GM19452 (cell line): ENCODE measurements at regions not wholly inside any gene's neighbourhood (a gene's known extent, or its start where the extent isn't known, plus 50 kb on each side); places are given as distances from the start of the nearest gene placed in this dataset.

ENCODE experiments used
- ATAC-seq: cut with Tn5 transposase; IDR thresholded peaks from one replicate; pipeline ENCODE4 v1.9.1; 2021; ENCODE audit not compliant: unreplicated experiment

DNA sequence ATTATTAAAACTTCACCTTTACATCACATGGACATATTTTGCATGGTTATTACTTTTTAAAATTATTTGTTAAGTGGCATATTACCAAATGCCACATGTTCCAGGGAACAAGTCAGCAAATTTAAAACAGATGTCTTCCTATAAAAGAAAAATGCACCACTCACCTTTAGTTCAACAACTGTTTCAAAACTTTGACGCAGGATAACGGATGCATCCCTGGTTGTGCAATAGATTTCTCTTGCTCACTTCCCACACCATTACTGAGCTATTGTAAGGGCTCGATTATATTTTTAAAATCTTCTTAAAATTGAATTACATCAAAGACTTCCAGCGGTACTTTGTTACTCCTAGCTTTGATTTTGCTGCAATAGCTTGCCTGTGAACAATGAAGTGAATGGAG, 93.0 kb upstream of the ARHGAP24 start:
- ATAC-seq: no peak

- ATAC-seq: no peak
Measured at GRCh38 chr4:85391071-85391470, 83.9 kb upstream of the ARHGAP24 start.

GRCh38 chr4:85391589-85392410, 83.2 kb upstream of the ARHGAP24 start:
- ATAC-seq: peak; percentile 86

DNA sequence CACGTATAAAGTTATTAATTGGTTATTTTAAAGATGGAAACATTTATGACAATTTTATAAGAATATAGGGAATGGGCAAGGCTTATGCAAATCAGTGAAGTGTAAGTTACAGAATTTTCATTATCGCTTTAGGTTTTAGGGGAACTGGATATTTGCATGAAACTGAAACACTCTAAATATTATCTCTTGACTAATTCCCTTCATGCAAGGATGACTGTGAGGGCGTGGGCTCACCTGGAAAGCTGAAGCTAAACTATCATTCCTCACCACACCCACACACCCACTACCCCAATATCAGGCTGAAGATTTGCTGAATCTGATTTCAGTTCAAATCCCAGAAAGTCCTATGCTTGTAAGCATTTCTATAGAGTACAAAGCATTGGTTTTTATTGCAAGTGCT, 81.7 kb upstream of the ARHGAP24 start:
- ATAC-seq: peak; percentile 39

DNA sequence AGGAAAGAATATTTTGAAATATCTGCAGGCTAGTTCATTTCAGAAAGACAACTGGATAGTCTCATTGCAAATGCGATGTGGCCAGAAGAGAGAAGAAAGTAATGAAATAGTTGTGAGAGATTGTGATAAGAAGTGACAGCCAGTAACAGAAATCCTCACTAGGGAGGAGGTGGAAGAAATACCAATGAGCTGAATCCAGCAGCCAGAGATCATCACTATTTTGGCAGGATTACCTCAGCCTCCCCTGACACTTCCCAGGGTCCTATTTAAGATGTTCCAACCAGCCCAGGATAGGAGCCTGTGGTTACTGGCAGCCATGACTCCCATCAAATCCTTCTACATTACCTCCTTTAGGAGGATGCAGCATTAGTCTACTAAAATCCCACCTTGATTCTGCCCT, 76.7 kb upstream of the ARHGAP24 start:
- no peak for ATAC-seq

GRCh38 chr4:85399270-85399669, 75.7 kb upstream of the ARHGAP24 start:
- ATAC-seq: peak; percentile 81

DNA sequence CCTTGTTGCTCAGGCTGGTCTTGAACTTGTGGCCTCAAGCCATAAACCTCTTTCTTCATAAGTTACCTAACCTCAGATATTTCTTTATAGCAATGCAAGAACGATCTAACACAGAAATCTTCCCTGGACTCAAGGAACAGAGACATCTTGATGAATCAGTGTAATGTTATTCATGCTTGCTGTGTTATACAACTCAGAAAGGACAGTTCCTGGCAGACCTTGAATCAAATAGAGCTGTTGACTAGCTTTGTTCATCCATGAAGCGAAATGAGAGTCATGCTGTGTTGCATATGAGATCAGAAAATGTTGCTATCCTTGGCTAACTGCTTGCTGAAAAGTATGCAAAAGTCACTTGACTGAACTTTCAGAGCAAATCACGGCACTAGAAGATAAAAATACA, 72.6 kb upstream of the ARHGAP24 start:
- no peak for ATAC-seq

DNA sequence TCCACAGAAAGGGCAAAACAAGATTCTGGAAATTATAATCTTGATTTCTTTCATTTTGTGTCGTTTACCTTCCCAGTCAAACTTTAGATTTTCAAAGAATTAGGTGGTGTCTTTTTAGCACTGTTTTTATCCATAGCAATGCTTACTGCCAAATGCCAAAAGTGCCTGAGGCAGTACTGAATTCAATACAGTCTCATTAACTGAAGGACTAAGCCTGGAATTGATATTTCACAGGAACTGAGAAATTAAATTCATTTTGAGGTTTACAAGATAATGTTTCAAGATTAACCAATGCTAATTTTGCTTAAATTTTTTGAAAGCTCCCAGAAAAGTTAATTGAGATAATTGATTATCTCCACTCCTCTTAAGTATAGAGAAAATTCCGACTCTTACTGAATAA, 68.8 kb upstream of the ARHGAP24 start:
- ATAC-seq: no peak

DNA sequence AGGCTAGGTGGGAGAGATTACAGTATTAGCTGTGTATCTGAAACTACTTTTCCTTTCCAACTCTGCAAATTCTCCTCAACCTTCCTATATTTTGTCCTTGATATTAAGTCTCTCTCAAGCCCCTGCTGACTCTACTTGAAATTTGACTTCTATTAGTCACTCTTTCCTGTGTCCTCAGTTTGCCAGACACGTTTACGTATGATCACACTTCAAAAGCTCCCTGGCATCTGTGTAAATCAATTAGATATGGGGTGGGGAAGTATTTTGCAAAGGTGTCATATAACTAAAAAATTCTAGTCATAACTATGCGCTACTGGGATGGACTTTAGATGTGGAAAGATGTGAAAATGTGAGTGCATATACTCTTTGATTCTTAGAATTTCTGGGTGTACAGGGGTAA, 67.4 kb upstream of the ARHGAP24 start:
- ATAC-seq: no peak

GRCh38 chr4:85408301-85408700, 66.6 kb upstream of the ARHGAP24 start:
- ATAC-seq: no peak

GRCh38 chr4:85409251-85409650, 65.7 kb upstream of the ARHGAP24 start:
- no peak for ATAC-seq

GRCh38 chr4:85411386-85411785, 63.6 kb upstream of the ARHGAP24 start:
- ATAC-seq: no peak

- ATAC-seq: no peak
Measured at GRCh38 chr4:85414972-85415371, 60.0 kb upstream of the ARHGAP24 start.

GRCh38 chr4:85416094-85416493, 58.9 kb upstream of the ARHGAP24 start:
- ATAC-seq: no peak

DNA sequence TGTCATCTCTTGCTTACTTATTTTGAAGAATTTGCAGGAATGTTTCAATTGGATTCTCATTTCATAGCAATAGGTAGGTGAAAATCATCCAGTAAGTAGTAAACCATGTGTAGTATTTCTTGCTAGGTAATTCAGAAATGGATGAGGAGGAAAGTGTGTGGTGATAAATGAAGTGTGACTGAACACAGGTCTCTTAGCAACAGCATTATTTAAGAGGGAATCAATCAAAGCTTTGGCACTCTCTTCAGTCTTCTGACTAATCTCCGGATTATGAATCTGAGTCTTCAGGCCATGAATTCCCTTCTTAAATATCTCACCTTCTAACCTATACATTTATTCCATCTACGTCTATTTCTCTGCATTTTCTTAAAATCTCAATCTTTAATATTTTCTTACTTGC, 55.8 kb upstream of the ARHGAP24 start:
- no peak for ATAC-seq

DNA sequence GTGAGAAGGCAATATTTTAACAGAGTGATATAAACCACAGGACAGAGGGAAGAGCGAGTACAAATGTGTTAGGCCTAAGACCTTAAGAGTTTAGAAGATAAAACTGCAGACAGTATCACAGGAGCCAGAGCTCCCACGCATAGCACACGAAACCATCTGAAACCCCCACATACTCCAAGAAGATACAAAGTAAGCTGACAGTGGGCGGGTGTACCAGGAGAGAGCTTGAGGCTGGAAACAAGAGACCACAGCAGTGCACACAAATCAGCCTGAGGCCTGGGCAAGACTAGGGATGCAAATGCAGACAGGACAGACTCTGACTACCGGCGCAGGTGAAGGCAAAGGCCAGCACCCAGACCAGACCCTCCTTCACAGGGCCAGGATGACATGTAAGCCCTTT, 54.1 kb upstream of the ARHGAP24 start:
- ATAC-seq: no peak

DNA sequence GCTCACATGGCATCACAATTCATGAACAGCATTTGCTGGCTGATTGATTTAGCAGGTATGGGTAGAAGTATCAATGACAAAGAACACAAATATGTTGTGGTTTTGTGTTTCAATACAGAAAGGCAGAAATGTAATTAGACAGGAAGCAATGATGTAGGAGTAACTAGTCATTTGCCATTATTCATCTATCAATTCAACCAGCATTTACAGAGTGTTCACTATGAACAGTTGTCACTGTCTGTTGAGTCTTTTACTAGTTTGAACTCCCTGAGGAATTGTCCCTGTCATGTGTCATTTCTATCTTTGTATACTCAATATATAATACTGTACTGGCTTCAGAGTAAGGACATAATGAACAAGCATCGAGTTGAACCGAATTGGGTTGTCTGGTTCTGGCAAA, 51.5 kb upstream of the ARHGAP24 start:
- peak; percentile 60 for ATAC-seq
